ENCODE measurements at regions not wholly inside any gene's neighbourhood (a gene's known extent, or its start where the extent isn't known, plus 50 kb on each side); places are given as distances from the start of the nearest gene placed in this dataset.

DNA sequence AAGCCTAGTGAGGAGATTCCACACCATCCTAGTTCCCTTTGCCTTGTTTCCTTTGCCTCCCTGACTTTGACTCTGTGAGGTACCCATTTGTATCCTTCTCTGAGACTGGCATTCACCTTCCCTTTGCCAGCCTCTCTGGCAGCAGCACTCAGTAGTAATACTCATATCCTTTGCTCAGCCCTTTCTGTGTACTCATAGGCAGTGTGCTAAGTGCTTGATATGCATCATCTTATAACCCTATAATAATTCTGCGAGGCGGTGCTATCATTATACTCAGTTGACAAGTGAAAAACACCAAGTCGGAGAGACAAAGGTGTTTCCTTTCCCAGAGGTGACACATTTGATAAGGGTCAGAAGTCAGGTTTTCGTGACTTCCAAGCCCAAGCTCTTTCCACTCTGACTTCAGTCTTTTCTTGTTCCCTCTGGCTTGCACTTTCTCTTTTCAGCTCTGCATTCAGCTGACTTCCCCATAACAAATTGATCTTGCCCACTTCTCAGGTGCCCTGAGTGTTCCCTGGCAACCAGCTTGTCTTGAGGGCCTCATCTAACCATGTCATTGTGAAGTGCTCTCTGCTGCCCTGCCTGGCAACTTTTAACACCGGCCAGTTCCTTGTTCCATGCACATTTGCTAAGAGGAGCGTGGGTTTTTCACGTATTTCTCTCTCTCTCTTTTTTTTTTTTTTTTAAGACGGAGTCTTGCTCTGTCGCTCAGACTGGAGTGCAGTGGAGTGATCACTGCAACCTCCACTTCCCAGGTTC lies 94.5 kb upstream of the UPP2 start:
- no peak for DNase-seq

DNA sequence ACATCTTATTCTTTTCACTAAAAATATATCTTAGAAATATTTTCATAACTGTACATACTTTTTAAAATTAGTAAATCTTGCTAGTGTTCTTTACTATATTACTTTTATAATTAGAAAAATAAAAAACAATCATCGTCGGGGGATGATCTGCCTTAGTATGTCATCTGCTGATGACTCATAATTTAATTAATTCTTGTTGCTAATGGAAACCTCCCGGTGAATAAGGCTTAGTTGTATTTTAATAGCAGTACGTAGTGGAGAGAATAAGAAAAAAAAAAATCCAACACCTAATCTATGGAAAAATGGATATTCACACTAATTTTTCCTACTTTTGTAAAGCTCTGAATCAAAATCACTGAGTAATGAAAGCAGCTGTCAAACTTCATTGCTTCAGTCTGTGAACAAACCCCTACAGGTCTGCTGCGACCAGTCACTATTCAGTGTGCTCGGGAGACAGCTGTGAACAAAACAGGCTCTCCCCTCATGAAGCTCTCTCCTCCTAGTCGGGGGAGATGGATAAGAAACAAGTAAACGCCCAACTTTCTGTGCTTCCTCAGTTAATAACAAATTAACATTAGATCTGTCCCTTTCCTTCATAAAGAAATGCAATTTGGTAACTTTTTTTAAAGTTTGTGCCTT lies 97.4 kb upstream of the UPP2 start:
- no peak for DNase-seq

DNA sequence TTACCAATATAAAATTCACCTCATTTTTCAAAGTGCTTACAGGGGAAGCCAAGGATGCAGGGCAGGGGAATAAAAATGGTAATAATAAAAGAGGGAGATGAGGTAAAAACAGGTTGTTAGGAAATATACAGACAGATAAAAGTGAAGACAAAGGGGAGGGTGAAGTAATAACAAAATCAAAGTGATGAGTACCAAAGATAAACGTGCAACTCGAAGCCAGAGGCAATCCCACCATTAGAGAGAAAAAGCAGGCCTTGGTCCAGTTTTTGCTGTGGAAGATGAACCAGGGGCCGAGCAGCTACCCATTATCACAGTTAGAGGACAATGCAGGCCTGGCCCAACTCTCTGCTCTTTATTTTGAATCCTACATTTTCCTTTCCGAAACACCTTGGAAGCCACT lies 99.6 kb upstream of the UPP2 start:
- no peak for DNase-seq

DNA sequence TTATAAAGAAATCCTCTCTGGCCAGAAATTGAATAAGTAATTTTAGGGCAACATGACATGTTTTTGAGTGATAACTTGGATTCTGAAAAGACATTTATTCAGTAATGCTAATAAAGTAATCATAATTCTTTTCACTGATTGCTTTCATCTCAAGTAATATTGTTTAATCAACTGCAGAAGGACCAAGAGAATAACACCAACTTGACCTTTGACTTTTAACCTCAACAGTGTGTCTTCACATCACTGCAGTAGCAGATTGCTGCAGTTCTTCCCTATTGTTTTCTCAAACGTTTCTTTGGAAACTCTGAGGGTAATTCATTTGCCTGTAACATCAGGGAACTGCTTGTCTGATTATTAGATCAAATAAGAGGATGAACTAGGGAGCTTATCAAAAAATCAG lies 104.9 kb upstream of the UPP2 start:
- DNase-seq: no peak

DNA sequence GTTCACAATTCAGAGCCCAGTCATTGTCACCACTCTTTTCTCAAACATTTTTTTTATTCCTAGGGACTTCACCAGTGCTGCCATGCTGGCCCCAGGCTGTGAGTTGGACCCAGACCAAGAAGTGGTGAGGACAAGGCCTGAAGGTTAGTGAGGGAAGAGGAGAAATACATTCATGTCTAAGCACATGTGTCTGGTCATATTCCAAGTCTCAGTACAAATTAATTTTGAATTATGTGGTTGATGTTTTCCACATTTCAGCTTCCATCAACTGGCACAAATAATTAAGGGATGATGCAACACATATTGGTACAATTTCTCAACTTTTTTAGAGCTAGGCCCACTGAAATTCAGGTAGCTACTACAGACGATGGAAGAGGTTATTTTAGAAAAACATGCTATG lies 106.6 kb upstream of the UPP2 start:
- DNase-seq: no peak

DNA sequence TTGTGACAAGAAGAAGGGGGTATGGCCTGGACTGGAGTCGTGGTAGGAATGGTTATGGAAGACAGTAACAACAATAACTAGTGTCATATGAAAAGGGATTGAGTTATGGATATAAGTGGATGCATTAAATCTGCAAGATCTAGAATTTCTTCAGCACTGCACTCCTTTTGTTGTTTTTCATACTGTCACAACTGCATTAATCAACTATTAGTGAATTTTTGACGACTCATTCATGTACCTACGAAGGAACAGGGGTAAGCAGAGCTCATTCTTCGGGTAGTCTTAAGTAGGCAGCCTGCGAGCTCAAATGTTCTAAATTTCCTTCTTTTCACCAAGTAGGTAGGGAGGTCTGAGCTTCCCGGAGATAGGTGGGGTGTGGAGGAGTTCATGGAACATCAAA lies 109.7 kb upstream of the UPP2 start:
- DNase-seq: no peak

DNA sequence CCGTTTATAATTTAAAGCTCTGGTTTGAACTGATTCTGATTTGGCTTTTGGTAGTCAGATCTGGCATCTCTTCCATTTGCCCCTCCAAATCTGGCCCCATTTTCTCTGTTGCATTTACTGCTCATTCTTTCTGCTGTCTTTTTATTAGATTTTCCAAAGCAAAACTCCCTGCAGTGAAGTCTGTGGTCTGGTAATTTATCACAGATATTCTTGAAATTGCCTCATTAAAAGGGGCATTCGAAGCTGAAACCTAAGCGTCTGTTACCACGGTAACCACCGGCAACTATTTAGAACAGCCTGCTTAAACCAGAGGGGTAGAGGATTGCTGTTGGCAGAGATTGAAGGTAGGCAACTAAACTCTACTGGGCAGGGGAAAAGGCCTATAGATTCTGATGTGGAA lies 111.5 kb upstream of the UPP2 start:
- no peak for DNase-seq

DNA sequence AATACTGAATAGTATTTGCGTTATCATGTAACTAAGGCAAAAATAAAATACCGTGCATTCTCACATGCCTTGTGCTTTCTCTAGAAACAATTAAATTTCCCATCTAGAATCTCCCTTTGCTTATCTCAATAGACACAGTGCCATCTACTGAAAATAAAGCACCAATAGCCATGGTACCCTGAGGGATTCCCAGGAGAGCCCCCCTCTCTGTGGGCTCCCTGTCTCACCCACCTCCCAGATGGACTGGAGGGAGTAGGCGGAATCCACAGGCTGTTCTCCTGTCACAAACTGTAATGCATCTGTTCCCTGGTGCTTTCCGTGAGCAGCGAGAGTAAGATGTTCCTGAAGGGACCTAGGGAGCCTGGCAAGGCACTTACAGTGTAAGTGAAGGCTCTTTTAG lies 112.4 kb upstream of the UPP2 start:
- peak; percentile 2 to 70 for DNase-seq

DNA sequence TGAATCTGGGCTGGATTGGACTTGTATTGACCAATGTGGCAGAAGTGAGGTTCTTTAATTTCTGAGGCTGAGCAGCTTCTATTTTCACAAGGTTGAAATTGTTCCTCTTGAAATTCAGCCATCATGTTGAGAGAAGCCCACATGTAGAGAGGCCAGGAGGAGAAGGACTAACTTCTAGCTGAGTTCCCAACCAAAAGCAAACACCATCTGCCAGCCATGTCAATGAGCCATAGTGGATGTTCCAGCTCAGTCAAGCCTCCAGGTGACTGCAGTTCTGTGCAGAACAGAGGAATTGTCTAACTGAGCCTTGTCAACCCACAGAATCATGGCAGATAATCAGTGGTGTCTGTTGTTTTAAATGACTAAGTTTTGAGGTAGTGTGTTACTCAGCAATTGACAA lies 110.6 kb upstream of the ACVR1 start:
- DNase-seq: no peak

DNA sequence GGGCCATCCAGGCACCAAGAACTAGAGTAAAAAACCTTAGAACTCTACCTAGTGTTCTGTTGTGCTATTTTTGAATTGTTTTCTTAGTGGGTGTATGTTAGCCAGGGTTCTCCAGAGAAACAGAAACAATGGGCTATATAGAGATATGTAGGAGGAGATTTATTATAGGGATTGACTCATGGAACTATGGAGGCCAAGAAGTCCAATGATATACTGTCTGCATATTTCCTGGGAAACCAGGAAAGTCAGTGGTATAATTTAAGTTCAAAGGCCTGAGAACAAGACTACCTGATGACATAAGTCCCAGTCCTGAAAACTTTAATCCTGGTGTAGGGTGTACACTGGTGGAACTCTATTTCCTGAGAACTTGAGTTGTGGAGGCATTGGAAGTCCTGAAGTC lies 108.7 kb upstream of the ACVR1 start:
- no peak for DNase-seq

DNA sequence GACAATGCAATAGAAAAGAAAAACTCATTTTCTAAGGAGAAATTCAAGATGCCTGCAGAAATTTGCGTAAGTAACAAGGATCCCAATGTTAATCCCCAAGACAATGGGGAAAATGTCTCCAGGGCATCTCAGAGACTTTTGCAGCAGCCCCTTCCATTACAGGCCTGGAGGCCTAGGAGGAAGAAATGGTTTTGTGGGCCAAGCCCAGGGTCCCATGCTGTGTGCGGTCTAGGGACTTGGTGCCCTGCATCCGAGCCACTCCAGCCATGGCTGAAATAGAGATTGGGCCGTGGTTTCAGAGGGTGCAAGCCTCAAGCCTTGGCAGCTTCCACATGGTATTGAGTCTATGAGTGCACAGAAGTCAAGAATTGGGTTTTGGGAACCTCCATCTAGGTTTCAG lies 103.9 kb upstream of the ACVR1 start:
- DNase-seq: no peak

DNA sequence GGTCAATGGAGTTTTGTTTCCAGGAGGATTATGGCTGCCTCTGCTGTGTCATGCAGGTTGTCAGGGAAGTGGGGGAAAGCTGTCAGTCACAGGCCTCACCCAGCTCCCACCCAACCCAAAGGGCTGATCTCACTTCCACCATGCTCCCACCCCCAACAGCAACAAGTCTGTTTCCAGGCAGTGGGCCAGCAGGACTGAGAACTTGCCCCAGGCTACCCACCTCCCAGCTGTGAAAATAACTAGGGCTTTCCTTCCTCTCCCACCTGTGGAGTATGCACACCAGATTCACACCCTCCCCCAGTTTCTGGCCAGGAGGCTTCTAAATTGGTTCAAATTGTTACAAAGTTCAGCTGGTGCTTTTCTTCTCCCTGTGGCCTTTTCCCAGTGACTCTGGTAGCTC lies 95.6 kb upstream of the ACVR1 start:
- DNase-seq: no peak

DNA sequence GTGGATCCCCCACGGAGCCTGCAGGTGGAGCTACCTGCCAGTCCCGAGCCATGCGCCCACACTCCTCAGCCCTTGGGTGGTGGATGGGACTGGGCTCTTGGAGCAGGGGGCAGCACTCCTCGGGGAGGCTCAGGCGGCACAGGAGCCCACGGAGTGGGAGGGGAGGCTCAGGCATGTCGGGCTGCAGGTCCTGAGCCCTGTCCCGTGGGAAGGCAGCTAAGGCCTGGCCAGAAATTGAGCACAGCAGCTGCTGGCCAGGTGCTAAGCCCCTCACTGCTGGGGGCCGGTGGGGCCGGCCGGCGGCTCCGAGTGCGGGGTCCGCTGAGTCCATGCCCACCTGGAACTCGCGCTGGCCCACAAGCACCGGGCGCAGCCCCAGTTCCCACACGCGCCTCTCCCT lies 91.7 kb upstream of the ACVR1 start:
- no peak for DNase-seq

DNA sequence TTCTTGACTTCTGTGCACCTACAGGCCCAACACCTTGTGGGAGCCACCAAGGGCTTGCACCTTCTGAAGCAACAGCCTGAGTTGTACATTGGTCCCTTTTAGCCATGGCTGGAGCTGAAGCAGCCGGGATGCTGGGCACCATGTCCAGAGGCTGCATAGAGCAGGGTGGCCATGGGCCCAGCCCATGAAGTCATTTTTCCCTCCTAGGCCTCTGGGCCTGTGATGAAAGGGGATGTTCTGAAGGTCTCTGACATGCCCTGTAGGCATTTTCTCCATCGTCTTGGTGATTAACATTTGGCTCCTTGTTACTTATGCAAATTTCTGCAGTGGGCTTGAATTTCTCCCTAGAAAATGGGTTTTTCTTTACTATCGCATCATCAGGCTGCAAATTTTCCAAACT lies 83.1 kb upstream of the ACVR1 start:
- no peak for DNase-seq

DNA sequence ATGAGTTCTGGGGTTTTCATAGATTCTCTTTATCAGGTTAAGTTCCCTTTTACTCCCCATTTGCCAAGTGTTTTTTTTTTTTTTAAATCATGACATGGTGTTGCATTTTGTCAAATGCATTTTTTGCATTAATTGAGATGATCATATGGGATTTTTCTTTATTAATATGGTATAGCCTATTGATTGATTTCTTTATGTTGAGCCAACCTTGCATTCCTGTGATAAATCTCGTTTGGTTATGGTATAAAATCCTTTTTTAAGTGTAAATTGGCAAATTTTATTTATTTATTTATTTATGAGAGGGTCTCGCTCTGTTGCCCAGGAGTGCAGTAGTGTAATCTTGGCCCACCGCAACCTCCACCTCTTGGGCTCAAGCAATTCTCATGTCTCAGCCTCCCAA lies 81.5 kb upstream of the ACVR1 start:
- no peak for DNase-seq

DNA sequence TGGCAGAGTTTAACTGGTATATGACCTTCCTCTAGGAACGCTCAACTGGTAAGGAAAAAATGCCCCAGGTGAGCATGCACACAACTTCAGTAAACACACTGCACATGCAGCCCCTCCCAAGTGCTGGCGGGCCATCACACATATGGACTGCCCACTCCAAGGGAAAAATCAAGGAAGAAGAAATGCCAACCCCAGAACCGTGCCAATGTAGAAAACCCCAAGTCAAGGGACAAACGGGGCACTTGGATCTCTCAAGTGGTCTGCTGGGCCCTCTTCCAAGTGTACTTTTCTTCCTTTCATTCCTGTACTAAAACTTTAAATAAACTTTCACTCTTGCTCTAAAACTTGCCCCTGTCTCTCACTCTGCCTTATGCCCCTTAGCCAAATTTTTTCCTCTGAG lies 76.4 kb upstream of the ACVR1 start:
- no peak for DNase-seq

DNA sequence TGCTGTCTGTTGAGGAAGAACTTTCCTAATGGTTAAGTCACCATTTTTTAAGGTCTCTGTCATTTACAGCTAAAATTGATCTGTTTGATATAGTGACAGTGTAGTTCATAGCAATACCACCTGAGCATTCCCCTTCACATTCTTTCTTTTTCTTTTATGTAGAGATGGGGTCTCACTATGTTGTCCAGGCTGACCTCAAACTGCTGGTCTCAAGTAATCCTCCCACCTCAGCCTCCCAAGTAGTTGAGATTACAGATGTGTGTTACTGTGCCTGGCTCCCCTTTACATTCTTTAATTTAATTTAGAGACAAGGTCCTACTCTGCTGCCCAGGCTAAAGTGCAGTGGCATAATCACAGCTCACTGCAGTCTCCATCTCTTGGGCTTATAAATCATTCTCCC lies 72.7 kb upstream of the ACVR1 start:
- DNase-seq: no peak

DNA sequence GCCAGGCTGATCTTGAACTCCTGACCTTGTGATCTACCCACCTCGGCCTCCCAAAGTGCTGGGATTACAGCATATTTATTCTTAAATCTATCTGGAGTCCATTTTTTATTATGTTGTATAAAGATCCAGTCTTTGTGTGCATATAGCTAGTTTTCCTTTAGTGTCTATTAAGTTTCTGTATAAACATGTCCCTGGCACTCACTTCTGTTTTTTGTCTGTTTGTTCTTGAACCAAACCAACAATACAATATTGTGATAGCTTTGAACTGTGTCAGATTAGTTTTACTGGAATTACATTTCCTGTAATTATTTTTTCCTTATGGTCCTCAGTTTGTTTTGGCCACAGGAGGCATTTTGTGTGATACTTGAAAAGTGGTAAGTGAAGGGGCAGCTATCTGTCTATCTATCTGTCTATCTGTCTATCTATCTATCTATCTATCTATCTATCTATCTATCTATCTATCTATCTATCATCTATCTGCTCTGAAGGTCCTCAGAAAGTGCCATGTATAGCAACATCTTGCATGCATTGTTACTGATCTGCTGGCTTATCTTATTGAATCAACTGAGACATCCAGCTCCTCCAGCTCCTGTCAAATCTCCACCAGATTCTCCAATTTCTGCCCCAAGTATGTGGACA lies 70.9 kb upstream of the ACVR1 start:
- no peak for DNase-seq

DNA sequence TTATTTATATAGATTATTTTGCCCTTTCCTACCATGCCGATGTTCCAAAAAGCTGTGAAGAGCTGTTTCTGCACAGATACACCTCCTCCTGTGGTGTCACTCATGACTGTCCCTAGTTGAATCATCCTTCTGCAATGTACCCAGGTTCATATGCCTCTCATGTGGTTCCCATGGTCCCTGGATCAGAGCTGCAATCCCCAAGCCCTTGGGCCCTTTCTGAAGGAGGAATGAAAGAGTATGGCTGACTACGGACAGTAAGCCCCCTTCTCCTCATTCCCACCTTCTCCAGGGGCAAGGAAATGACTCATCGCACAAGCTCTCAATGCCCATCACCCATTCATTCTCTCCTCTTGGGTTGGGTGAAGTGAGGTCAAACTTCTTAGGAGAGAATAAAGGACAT lies 63.9 kb upstream of the ACVR1 start:
- no peak for DNase-seq

DNA sequence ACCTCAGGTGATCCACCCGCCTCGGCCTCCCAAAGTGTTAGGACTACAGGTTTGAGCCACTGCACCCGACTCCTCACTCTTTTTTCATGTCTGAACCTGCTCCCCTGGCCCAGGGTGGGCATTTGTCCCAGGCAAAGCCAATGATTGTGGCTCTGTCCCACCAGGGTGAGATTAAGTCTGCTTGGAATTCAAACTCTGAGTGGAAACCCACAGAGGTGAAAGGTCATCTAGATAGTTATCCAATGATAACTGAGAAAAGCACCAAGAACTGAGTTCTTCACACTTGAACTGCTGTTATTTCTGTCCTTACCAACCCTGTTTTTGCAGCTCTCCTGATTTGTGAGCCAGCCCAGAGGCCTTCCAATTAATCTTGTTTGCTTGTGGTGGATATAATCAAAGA lies 62.4 kb upstream of the ACVR1 start:
- no peak for DNase-seq

DNA sequence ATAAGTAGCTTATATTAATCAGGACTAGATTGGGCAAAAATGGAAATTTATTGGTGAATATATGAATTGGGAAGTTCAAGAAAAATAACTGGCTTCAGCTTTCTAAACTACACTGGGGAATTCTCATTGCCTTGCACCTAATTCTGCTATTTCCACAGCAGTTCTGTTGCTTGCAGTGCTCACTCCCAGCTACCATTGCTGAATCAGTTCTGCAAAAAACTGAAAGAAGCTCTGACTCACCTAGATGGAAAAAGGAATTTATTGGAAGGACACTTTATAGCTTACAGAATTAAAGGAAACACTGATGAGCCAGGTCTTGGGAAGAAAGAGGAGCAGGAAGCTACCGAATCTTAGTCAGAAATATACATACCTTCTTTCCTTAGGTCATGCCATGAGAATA lies 60.3 kb upstream of the ACVR1 start:
- no peak for DNase-seq

DNA sequence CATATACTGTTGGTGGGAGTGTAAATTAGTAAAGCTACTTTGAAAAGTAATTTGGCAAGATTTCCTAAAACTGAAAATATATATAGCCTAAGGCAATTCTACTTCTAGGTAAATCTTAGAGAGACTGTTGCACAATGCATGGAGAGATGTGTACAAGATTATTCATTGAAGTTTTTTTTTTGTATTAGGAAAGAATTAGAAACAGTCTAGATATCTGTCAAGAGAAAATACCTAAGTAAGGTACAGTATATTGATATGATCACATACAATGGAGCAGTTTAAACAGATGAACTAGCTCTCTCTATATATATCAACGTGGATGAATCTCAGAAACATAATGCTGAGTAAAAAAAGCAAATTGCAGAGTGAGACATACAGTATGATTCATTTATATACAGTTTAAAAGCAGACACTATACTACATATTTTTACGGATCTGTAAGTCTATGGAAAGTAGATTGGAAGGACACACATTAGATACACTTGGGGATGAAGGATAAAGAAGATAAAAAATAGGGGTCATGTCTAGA lies 59.3 kb upstream of the ACVR1 start:
- DNase-seq: no peak

DNA sequence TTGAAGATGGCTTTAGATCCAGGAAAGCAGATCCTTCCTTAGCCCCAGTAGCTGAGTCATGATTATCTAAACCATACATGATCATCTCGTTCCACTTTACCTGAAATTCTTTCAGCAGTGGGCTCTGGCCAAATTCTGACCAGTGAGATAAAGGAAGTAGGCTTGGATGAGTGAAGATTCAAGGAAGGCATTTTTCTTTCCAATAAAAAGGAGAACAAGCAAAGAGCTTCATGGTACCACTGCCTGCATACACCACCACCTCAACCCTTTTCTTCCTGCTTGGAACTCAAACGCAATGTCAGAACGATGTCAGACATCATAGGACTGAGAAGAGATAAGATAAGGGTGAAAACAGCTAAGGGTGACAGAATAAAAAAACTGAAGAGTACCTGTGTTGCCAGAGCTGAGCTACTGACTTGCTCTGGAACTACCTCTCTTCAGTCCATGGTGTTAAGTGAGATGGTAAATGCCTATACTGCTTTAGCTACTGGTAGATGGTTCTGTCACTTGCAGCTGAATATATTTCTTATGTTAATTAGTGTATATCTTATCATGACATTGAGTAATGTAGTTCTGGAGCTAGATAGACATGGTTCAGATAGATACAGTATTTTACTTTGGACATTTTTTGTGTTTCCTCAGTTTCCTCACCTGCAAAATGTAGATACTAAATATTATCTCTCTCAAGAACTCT lies 58.7 kb upstream of the ACVR1 start:
- no peak for DNase-seq

Measured in hippocampal formation (tissue), 2 donors.